ACHN (cell line): ENCODE measurements at regions not wholly inside any gene's neighbourhood (a gene's known extent, or its start where the extent isn't known, plus 50 kb on each side); places are given as distances from the start of the nearest gene placed in this dataset.
A peak's percentile ranks its signal among the peaks of the same experiment; 100 is the strongest.

Experiments
- DNase-seq: peaks from one replicate; pipeline ENCODE4 v3.0.0-alpha.2; 2015
- in situ Hi-C: cut with HindIII; loops from 2 replicates; pipeline ENCODE4 v1.10.0; 2017; ENCODE audit warnings: low sequenced_read_pairs, low pct_ligation_motif_present, low pct_unique_long_range_greater_than_20kb

- in situ Hi-C loops = no loop called here
- DNase-seq = no peak
Observed at GRCh38 chr15:39205506-39206371, 375.1 kb upstream of the THBS1 start.

GRCh38 chr15:39207532-39208115, 373.3 kb upstream of the THBS1 start:
- DNase-seq = no peak
- in situ Hi-C loops = no loop called here

DNA sequence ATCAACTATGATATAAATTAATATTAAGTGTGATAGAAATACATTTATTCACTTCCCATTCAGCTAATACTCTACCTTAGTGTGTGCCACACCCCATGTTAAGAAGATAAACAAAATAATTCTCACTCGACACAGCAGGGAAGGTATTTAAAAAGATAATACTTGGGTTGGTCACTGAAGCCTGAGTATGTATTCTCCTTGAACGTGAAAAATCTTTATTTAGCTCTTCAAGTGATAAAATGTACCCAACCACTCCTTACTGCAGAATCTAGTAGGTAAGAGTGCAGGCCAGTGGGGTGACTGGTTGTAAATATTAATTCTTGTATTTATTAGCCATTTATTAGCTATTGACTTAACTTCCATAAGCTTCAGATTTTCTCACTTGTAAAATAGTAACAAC, 372.7 kb upstream of the THBS1 start:
- in situ Hi-C loops = no loop called here
- DNase-seq = no peak

DNA sequence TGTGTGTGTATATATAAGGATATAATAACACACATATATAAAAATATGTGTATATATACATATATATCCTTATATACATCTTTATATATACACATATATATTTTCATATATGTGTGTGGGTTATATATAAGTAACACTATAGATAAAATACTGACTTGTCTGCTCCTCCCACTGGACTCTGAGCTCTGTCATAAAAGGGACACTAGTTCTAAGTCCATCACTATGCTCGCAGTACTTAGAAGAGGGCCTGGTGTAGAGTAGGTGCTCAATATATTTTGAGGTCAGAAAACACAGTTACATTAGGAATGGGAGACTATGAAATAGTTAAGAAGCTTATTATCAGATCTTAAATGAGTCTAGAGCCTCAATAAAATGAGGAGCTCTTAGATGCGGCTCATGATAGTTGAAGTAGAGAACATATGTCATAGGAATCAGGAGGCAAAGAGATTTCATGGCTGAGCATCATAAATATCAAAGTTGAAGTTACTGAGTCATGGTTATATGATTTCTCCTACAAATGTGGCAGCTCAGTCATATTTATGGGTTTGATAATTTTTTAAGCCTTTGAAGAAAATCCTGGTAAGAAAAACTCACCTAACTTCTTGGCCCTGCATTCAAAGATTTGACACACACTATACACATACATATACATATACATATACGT, 371.2 kb upstream of the THBS1 start:
- in situ Hi-C loops = no loop called here
- no peak for DNase-seq

GRCh38 chr15:39211108-39211979, 369.5 kb upstream of the THBS1 start:
- in situ Hi-C loops = no loop called here
- no peak for DNase-seq

DNA sequence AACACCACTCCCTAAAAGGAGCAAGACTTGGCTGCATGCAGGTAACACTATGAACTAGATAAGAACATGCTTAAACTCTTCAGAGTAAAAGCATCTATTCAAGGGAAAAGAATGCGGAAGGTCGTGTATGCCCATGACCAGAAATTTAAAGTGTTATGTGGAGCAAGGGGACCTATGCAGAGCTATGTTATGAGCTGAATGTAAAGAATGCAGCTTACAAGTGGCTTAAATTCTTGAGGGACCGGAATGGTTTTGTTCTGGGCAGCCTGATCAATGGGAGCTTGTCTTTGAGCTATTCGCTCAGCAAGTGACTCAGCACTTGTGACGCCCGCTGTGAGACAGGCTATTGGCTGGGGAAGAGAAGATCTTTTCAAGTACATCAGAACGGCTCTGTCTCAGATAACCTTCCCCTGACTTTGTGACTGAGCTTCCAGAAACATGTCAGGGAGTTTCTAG, 367.5 kb upstream of the THBS1 start:
- no peak for DNase-seq

DNA sequence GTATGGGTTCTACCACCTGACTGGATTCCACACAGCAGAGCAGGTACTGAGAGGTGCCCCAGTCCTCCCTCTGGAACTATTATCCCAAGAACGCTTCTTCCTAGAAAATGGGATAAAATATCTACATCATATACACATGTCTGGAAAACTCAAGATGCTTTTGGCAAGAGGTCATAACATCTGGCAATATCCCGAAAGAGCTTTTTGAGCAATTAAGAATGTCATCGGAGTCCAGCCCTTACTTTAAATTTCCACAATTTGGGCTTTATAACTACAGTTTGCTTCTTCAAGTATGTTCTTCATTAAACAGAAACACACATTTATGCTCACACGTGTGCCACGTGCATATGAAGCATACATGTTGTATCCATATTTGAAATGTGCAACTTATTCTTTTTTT, 365.9 kb upstream of the THBS1 start:
- in situ Hi-C loops = no loop called here
- no peak for DNase-seq

More for the DNA sequence above, 367.5 kb upstream of the THBS1 start:
- in situ Hi-C loops = no loop called here

GRCh38 chr15:39216816-39217215, 364.1 kb upstream of the THBS1 start:
- DNase-seq = no peak
- in situ Hi-C loops = no loop called here

GRCh38 chr15:39219608-39220007, 361.3 kb upstream of the THBS1 start:
- in situ Hi-C loops = no loop called here
- no peak for DNase-seq

DNA sequence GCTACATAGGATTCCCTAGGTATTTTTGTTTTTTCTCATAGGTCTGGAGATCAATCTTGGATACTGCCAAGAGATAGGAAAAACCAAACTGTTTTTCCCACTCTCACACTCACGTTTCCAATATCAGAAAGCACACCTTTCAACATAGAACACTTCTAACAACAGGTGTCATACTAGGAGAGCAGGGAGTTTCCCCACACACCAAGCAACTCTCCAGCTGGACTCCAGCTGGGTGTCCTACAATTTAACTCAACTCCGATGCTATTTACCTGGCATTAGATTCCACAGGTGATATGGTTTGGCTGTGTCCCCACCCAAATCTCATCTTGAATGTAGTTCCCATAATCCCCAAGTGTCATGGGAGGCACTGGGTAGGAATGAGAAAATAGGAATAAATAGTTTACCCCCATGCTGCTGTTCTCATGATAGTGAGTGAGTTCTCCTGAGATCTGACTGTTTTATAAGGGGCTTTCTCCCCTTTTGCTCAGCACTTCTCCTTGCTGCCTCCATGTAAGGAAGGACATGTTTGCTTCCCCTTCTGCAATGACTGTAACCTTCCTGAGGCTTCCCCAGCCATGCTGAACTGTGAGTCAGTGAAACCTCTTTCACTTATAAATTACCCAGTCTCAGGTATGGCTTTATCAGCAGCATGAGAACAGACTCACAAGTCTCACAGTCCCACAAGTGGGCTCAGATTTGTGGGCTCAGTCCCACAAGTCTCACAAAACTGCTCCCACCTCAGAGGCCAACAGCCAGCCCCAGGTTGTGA, 354.5 kb upstream of the THBS1 start:
- no peak for DNase-seq
- in situ Hi-C loops = no loop called here

GRCh38 chr15:39227001-39227400, 353.9 kb upstream of the THBS1 start:
- in situ Hi-C loops = no loop called here
- DNase-seq = no peak

DNA sequence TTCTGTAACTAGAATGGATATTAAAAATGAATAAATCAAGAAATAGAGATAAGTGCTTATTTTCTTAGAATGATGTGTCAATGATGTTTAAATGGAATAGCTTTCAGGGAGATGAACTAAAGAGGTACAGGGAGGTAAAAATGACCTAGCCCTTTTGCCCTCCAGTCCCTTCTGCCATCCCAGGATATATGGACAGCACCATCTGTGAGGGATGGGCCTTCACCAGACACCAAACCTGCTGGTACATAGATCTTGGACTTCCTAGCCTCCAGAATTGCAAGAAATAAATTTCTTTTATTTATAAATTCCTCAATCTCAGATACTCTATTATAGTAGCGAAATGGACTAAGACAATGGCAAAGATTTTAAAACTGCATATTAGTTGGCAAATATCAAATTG, 352.0 kb upstream of the THBS1 start:
- DNase-seq = no peak
- in situ Hi-C loops = no loop called here

- in situ Hi-C loops = no loop called here
- DNase-seq = no peak
Observed at GRCh38 chr15:39230205-39230907, 350.5 kb upstream of the THBS1 start.

DNA sequence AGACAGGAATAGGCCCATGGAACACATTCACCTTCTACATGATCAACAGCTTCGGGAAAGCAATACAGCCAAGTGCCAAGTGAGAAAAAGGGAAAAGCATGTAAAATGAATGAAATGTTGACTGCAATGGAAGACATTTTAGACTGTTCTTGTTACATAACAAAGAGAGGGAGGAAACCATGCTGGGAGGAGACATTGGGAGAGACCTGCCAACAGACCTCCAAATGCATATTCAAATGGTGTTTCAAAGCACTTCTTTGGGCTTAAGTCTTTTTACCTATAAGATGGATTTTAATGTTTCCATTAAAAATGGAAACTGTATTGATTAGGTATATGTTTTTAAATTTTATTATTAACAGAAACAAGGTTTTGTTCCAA, 350.0 kb upstream of the THBS1 start:
- DNase-seq = no peak
- in situ Hi-C loops = no loop called here

- DNase-seq = peak; percentile 19
- in situ Hi-C loops = no loop called here
Observed at GRCh38 chr15:39232512-39232911, 348.4 kb upstream of the THBS1 start.

DNA sequence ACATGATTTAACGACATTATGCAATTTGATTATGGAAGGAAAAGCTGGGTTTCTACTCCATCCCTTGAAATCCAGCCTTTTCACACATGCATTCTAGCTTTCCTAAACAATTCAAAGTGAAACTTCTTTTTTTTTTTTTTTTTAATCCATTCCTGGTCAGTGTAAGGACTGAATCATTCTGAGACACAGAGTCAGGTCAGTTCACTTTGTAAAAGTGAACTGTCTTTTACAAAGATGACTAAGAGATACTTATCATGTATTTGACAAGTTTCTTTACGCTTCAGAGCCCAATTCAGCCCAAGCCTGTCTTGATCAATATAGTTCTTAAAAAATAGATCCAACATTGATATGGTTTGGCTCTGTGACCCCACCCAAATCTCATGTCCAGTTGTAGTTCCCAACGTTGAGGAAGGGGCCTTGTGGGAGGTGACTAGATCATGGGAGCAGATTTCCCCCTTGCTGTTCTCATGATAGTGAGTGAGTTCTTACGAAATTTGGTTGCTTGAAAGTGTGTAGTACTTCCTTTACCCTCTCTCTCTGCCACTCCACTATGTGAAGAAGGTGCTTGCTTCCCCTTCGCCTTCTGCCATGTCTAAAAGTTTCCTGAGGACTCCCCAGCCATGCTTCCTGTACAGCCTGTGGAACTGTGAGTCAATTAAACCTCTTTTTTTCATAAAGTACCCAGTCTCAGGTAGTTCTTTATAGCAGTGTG, 345.6 kb upstream of the THBS1 start:
- in situ Hi-C loops = no loop called here
- no peak for DNase-seq

DNA sequence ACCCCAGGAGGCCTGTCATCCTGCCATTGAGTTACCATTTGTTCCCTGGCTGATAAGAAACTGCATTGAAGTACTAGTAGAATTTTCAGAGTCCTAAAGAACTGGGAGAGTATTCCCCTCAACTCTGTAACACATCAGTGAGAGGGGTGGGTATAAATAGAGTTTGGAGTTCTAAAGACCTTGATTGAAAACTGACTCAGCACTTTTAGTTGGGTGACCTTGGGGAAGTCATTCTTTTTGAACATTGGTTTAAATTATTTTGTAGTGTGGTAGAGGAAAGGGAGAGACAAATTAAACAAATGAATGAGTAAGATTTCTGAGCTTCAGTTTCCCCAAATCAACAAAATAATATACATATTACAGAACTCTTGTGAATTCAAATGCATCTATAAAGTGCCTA, 344.5 kb upstream of the THBS1 start:
- DNase-seq = no peak
- in situ Hi-C loops = no loop called here
